Epidermal melanocyte (primary cell): ENCODE measurements at regions not wholly inside any gene's neighbourhood (a gene's known extent, or its start where the extent isn't known, plus 50 kb on each side); places are given as distances from the start of the nearest gene placed in this dataset.

Experiments used
- DNase-seq: peaks from one replicate; pipeline ENCODE4 v3.0.0; 2011; ENCODE audit warnings: low spot score; ENCODE audit not compliant: insufficient read length

DNA sequence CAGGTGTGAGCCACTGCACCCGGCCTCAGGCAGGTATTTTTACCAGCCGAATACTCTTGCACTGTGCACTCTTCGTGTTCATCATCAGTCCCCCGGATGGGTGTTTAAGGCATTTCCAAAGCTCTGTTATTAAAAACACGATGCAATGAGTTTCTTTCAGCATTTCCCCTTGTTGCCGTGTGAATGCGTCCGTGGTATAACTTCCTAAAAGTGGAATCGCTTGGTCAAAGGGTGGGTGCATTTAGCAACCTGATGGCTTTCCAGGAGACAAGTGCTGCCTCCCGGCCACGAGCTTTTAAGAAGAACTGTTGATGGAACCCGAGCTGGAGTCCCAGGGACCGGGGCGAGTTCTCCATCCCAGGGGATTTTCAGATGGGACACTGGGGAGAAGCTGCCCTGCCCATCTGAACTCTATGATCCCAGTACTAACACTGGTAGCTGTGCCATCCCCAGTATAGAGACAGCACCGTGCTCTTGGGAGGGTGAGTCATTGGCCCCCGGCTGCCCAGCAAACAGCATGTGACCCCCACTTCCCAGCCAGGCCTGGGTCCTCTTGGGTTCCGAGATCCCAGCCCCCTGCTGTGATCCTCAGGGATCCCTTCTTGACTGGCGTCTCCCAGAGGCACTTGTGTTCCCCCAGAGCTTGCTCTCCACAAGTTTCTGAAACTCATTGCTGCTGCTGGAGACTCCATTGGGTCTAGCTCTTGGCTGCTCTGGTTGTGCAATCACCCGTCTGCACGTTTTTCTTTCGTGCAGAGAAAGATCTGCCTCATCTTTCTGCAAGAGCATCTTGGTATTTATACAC lies 169.5 kb upstream of the IER5L start:
- DNase-seq, result no peak

DNA sequence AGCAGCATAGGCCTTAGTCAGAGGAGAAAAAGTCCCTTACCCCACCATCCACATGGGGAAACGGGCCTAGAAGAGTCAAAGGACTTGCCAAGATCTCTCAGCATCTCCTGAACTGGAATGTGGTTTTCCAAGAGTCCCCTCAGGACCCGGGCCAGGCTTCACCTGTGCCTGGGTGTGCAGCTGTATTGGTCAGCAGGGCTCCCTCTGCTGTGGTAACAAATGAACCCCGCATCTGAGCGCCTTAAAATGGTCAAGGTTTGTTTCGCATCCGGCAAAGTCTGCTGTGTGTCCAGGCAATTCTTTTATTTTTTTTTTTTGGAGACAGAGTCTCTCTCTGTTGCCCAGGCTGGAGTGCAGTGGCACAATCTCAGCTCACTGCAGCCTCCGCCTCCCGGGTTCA lies 168.0 kb upstream of the IER5L start:
- no peak for DNase-seq

DNA sequence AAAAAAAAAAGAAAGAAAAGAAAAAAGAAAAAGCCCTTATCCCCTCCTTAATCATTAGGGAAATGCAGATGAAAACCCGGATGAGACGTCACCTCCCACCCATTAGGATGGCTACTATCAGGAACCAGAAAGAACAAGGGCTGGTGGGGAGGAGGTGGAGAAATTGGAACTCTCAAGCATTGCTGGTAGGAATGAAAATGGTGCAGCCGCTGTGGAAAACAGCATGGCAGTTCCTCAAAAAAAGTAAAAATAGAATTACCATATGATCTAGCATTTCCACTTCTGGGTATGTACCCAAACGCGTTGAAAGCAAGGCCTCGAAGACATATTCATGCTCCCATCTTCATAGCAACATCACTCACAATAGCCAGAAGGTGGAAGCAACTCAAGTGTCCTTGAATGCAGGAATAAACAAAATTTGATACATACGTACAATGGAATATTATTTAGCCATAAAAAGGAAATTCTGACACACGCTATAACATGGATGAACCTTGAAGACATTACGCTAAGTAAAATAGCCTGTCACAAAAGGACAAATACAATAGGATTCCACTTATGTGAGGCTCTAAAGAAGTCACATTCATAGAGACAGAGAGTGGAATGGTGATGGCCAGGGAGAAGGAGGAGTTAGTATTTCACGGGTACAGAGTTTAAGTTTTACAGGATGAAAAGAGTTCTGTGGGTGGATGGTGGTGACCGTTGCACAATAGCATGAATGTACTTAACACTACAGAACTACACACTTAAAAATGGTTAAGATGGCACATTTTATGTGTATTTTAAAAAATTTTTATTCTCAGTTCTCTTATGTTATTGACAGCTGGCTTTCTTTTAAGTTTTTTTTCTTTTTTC lies 166.8 kb upstream of the IER5L start:
- DNase-seq, result no peak

DNA sequence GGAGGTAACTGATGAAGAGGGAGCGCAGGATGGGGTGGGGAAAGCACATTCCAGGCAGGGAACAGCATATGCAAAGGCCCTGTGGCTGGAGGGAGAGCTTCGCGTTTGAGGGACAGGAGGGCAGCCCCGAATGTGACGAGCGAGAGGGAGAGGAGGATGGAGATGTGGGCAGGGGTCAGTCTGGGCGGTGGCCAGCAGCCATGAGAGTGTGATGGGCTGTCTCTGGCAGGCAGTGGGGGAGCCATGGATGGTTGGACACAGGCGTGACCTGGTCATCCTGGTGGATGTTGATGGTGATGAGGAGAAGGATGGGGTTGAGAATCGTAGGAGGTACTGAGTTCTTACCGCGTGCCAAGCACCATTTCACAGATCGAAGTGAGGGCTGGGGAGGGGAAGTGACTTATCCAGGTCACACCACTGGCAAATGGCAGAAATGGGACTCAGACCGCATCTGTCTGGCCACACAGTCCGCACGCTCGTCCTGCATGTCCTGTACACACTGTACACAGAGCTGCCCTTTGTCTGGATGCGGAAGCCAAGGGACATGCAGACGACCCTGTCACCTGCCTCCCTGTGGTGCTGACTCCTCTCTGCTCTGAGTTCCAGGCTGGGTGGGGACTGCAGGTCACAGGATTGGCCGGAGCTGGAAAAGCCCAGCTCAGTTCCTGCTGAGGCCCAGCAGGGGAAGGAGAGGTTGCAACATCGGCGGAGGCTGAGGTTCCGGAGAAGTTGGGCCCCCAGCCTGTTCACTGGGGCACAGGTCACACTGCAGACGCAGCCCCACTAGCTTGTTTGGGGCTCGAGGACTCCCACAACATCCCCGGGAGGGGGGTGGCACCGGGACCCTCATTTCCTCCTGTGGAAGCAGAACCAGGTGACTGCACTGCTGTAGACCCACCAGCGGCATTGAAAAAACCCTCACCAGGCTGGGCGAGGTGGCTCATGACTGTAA lies 165.6 kb upstream of the IER5L start:
- no peak for DNase-seq

DNA sequence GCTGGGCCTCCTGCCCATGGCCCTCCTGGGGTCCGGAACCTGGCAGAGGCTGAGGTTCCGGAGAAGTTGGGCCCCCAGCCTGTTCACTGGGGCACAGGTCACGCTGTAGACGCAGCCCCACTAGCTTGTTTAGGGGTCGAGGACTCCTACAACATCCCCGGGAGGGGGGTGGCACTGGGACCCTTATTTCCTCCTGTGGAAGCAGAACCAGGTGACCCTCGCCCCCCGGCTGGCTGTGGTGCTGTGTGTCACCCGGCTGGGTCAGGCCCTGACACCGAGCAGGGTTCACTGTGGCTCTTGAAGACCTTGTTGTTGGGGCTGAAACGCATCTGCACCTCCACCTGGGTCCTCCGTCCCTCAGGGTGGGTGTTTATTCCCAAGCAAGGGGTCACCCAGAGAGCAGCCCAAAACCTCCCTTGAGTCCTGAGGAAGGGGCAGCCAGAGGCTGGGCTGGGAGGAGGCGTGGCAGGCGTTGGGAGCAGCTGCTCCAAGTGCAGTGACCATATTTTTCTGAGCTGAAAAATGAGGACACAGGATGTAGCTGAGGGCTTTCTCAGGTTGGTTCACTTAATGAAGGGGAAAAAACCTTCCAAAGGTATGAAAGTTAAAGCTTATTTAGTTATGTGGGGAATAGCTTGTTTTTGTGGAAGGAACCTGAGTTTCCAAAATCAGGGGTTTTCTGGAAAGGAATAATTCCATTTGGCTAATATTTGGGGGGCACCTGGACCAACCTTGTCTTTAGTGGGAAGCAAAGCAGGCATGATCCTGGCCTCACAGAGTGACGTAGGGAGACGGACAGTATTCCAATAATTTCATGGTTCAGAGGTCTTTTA lies 164.7 kb upstream of the IER5L start:
- DNase-seq, result no peak

DNA sequence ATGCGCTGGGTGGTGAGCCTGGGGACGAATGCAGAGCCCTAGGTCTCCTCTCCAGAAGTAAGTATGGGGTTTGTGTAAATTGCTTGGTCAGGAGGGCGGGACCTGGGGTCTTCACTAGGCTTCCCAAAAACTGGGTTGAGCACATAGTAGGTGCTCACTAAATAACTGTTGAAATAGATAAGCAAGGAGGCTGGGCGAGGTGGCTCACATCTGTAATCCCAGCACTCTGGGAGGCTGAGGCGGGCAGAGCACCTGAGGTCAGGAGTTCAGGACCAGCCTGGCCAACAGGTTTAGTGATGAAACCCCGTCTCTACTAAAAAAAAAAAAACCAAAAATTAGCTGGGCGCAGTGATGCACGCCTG lies 163.9 kb upstream of the IER5L start:
- no peak for DNase-seq

DNA sequence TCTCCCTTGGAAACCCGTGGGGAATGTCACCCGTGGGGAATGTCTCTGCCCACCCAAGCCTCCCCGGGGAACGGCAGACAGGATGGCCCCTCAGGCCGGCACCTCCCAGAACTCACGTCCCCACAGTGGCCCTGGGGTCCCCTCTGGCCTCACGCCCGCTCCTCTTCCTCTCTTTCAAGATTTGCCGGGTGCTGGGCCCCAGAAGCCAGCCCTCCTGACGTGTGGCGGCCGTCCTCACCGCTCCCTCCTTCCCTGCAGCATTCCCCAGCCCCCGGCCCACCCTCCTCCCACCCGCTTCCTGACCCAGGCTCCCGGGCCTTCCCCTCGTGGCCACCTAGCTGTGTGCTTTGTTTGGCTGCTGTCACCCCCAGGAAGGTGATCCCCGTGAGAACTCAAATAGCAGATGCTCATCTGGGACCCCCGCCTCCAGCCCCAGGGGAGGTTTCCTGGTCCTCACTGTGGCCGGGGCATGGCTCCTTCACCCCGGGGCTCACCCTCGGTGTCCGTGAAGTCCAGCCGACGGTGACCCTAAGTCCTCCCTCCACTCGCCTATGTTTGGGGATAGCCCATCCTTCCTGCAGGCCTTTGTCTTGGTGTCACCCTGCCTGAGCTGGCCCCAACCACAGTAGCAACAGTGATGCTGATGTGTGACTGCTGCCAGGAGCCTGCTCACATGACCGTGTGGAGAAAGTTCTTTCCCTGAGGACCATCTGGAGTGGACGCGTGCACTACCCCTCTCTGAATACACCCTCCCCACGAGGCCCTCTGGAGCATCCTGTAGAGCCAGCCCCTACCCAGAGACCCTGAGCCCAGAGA lies 163.3 kb upstream of the IER5L start:
- DNase-seq, result no peak

DNA sequence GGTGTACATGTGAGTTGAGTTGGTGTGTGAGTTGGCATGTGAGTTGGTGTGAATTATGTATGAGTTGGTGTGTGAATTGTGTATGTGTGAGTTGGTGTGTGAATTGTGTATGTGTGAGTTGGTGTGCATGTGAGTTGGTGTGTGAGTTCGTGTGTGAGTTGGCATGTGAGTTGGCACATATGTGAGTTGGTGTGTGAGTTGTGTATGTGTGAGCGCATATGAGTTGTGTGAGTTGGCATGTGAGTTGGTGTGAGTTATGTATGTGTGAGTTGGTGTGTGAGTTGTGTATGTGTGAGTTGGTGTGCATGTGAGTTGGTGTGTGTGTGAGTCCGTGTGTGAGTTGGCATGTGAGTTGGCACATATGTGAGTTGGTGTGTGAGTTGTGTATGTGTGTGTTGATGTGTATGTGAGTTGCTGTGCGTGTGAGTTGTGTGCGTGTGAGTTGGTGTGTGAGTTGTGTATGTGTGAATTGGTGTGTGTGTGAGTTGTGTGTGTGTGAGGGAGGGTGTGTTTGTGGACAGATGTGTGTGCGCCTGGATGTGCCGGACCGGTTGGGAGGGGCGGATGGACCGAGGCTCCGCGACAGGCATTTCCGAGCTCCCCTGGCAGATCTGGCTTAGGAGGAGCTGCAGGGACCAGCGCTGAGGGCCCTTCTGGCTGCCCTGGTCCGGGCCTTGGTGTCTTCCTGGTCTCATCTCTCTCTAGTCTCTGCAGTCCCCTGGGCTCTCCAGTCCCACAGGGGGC lies 162.5 kb upstream of the IER5L start:
- DNase-seq, result no peak

DNA sequence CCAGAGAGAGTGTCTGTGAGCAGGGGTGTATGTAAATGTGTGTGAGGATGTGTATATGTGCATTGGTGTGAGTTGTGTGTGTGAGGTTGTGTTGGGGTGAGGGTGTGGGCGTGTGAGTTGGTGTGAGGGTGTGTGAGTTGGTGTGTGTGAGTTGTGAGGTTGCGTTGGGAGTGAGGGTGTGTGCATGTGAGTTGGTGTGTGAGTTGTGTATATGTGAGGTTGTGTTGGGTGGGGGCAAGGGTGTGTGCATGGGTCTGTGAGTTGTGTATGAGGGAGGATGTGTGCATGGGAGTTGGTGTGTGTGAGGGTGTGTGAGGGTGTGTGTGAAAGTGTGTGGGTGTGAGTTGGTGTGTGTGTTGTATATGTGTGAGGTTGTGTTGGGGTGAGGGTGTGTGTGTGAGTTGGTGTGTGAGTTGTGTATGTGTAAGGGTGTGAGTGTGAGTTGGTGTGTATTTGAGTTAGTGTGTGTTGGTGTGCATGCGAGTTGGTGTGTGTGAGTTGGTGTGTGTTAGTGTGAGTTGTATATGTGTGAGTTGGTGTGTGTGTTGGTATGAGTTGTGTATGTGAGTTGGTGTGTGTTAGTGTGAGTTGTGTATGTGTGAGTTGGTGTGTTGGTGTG lies 161.6 kb upstream of the IER5L start:
- DNase-seq, result no peak

DNA sequence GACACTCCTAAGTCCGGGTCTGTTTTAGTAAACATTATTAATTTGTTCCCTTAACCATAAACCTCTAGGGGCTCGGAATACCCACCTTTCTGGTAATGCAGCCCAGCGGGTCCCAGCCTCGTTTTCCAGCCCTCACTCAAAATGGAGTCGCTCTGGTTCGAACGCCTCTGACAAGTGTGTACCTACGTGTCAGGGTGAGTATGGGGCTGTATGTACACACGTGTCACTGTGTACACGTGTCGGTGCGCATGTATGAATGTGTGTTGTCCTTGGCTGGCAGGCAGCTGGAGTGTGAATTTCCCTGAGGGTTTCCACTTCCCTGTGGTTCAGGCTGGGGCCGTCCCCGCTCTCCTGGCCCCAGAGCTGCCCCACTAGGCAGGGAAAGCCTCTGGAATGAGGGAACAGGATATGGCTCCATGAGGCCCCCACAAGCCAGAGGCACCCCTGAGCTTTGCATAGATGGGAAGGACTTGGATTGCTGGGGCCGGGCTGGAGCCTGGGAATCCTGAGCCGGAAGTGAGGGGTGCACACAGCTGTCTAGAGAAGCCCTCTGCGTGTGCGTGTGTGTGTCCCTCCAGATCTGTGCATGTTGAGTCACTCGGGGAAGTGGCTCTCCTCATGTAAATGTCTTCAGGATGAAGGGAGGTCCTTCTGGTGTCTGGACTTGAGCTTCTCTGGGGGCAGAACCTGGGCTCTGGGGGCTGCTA lies 160.8 kb upstream of the IER5L start:
- no peak for DNase-seq

DNA sequence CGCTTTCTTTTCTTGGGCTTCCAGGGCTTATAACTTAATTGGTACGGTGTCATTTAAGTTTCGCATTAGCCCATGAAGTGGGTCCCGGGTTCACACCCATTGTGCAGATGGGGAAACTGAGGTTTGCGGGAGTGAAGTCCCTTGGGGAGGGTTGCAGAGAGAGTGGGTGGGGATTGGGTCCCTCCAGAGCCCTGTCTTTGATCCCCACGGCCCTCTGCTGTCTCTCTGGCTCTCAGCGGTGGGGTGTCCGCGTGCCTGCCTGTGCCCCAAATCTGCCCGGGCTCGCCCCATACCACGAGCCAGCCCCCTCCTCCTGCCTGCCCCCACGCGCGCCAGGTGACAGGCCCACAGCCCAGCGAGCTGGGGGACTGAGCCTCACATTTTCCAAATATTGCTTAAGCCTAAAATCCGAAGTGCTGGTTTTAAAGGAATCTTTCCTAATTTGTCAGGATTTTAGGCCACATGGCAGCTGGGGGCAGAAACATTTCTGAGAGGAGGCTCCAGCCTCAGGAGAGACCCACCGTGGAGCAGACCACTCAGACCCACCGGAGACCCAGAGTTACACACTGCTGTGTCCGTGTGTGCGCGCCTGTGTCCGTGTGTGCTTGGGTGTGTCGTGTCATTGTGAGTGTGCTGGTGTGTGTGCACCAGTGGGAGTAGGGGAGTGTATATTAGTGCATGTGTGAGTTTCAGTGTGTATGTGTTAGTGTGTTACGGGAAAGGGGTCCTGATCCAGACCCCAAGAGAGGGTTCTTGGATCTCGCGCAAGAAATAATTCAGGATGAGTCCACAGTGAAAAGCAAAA lies 159.5 kb upstream of the IER5L start:
- no peak for DNase-seq

DNA sequence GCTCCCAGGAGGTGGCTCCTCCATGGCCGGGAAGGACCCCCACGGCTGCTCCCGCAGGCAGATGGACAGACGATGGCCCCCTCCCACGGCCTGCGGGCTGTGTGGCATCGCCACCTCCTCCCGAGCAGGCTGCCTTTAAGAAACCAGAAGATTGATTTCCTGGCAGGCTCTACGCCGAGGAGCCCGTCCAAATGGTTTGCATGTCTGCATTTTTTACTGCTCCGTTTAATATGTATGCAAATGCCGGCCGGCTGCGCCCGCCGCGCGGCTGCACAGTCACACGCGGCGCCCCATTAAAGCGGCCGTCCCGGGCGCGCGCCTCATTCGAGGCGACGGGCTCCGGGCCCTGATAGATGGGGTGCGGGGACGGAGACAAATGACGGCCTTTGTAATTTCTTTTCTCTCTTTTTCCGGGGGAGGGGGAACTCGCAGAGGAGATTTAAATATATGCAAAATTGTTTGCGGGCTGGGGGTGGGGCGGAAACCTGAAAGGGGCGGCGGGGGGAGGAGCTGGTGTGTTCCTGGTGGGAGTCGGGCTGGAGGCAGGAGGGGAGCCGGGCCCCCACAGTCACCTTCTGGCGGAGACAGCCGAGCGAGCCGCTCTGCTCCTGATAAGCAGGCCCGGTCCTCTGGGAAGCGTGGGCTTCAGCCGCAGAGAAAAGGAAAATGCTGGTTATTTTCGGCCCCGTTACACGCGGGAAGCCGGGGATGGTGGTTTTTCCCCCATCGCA lies 158.7 kb upstream of the IER5L start:
- DNase-seq, result no peak

DNA sequence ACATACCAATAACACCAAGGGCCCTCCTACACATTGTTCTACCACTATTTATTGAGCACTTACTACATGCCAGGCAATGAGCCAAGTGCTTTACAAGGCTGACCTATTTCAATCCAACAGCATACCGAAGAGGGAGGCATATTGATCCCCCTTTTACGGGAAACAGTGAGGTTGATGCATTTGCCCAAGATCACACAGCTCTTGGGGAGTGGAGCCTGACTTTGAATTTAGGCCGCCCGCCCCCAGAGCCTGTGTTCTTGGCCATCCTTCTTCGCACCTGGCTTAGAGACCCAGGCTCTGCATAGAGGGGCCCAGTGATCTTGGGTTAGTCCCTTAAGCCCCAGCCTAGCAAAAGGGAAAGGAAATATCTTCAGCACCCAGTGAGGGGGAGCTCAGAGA lies 158.1 kb upstream of the IER5L start:
- no peak for DNase-seq

DNA sequence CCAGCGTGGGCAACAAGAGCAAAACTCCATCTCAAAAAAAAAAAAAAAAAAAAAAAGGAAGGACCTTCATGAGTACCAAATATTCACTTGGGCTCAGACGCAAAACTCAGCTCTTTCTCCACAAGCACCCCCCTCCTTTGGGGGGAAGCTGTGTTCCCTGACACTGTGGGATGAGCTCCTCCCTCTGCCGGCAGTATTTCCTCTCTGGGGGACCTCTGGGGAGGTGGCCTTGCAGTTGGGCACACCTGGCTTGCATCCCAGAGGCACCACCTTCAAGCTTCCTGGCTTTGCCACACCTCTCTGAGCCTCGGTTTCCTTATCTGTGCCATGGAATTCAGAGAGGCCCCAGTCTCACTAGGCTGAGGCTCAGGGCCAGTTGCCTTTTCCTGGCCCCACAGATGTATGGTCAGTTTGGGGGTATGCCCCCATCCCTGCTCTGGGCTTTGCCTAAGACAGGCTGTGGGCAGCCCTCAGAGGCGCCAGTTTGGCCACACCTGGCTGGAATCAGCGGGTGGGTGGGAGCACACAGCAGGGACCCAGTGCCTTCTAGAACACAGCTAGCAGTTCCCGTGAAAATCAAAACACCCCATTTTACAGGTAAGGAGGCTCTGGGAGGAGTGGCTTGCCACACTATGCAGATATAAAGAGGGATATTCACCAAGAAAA lies 157.5 kb upstream of the IER5L start:
- DNase-seq, result no peak

DNA sequence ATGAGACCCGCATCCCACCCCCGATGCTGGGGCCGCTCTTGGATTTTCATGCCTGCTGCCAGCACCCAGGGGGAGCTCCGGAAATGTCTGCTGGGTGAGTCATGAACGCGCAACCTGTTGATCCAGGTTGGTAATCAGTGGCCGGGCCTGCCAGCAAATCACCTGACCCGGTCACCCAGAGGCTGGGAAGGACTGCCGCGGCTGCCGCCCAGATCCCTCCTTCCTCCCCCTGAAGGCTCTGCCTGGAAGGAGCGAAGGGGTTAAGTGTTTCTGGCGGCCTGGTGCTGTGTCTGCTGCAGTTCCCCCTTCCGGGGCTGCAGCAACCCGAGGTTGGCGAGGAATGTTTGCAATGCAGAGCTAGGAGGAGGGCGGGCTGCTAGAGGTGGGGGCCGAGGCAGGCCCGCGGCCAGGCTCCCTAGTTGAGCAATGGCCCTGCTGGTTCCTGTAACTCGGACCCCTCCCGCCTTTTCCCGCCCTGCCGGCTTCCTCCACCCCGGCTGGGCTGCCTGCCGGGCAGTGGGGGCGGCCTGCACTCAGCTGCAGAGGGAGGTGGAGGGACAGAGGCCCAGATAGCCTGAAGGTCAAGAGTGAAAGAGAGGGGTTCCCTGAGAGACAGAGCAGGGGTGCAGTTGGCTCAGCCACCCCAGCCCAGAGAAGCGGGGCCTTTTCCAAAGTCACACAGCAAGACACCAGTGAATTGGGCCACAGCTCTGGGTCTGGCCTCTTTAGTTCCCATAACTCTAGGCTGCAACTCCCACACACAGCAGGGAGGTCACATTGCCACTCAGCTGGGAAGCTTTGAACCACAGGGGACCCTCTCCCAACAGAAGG lies 156.3 kb upstream of the IER5L start:
- peak; percentile 95 for DNase-seq
